IPS DF 19.7 (cell line): ENCODE measurements at regions not wholly inside any gene's neighbourhood (a gene's known extent, or its start where the extent isn't known, plus 50 kb on each side); places are given as distances from the start of the nearest gene placed in this dataset.
"Not testable (repeated sequence)": the region's sequence is repeated elsewhere in the genome, so short reads cannot be mapped to it uniquely, and the experiment has no call there.

Experiments used
- DNase-seq: peaks from one replicate; pipeline ENCODE4 v3.0.0-alpha.2; 2013; ENCODE audit warnings: low read depth, low spot score

DNA sequence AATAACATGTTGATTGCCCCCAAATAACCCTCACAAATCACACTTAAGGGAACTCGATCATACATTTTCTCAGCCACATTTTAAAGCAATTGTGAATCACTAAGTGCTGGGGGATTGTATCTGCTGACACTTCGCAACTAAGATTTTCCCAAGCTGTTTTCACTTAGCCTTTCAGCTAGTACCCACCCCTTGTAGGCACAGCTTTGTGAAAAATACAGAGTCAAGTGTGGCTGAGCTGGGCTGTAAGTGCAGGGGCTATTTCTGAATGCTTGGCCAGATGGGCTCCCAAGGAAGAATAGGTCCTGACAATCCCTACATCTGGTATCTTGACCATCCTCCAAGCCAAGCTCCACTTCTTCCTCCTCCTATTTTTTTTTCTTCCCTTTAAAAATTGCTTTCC lies 289.2 kb upstream of the NMUR2 start:
- DNase-seq = no peak

DNA sequence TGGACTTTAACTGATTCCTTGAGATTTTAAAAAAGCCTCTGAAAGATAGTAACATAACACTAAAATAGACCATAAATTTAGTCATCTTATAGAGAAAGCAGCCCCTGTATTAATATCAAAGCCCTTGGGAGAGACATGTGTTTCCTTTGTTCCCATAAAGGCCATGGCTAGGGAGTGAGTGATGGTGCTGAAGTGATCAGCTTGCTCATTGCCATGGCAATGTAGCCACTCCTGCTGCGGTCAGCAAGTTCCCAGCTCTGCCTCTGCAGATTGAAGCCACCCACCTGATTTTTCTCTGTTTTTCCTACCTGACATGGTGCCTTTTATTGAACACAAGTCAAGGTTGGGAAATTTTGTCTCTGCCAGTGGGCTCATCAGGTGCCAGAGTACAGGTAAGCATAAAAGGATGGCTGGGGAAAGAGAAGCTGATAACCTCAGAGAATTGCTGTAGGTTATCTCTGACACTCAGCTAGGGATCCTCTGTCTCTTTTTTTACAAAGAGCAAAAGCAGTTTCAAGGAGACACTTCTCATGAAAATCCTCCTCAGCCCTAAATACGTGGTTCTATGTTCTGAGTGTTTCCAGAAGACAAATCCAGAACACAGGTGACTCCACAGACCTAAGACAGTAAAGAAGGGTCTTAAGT lies 296.3 kb upstream of the NMUR2 start:
- no peak for DNase-seq

DNA sequence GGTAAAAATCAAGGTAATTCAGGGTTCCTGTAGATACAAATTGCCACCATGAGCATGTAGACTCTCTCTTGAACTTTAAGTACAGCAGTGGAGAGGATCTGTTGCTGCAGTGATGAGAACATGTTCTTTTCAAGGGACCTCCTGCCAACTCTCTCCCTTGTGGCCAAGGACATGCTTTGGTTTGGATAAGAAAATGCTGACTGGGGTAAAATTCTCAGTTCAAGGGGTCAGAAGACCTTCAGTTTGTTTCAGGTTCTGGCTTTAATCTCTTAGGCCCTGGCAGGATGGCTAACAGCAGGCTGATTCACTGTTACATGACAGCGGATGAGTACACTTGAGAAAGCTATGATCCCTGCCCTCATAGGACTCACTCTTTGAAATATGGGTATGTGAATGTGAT lies 299.2 kb upstream of the NMUR2 start:
- DNase-seq = no peak

DNA sequence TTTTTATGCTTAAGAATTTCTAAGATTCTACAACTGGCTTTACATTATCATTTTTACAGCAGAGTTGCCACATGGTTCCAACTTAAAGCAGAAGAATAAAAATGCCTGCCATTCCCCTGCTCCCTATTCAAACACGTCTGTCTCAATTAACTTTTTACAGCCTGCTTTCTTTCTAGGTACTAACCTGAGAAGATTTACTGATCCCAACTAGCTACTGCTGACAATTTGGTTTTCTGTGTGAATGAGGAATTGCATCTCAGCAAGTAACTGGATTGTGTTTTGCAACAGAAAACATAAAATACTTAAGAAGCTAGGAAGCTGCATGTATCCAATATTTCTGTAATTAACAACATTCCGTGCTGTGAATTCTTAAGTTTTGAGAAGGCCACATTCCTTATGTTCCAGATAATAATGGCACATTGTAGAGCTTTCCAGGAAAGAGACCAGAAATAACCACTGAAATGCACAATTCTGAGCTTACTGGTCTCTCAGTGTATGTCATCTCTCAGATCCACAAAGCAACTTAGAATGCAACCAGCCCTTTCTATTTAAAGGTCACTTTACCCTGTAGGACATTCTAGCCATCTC lies 306.8 kb upstream of the NMUR2 start:
- no peak for DNase-seq

DNA sequence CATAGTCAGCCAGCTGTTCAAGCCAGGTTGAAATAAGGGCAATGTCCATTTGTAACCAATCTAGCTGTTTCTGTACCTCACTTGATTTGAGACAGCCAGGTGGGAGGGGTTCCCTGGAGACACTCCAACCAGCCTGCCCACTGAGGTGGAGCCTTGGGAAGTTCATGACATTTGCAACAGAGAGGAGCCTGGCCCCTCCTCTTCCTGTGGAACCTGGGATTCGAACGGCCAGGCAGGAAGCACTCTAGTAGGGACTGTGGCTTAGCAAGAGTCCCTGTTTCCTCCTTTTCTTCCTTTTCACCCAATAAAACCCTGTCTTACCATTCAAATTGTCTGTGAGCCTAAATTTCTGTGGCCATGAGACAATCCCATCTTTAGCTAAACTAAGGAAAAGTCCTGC lies 312.3 kb upstream of the NMUR2 start:
- DNase-seq = no peak

DNA sequence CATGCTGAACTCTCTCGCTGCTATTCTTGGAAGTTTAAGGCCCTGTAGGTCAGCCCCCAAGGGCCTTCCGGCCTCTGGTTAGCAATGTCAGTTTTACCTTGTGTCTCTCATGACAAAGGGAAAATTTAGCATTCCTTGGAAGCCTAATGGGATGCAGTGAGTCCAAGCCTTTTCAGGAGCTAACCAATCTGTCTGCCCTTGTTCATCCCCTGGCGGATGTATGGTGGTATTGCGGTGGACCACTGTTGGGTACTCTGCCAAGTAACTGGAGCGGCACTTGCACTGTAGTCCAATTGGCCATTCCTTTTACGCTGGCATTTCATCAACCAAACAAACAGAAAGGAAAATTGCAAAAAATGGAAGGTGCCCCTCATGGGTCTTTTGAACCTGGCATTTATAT lies 318.4 kb upstream of the NMUR2 start:
- DNase-seq = peak; percentile 12

DNA sequence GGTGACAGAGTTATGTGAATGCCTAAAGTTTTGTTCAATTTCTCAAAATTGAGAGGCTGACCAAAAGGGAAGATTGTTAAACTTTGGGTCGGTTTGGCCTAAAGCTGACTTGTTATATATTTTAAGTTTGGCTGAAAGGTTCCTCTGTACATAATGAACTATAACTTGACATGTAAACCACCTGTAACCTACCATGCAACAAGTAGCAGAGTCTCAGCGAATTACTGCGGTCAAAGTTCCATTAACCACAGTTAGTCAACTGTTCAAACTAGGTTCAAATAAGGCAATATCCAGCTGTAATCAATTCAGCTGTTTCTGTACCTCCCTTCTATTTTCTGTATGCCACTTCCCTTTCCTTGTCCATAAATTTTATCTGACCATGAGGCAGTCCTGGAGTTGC lies 325.1 kb upstream of the NMUR2 start:
- no peak for DNase-seq

DNA sequence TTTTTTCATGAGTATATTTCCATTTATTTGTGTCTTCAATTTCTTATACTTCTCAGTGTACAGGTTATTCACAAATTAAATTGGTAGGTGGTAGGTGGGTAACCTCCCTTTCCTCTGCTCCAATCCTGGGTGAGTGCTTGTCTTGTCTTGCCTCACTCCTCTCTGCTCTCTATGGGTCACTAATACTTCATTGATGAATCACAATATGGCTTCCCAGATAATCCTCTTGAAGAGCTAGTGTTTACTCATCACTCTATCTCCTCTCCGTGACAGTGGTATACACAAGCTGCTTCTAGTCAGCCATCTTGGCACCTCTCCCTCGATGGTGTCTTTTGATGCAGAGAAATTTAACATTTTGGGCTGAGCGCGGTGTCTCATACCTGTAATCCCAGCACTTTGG lies 331.8 kb upstream of the NMUR2 start:
- DNase-seq = no peak

DNA sequence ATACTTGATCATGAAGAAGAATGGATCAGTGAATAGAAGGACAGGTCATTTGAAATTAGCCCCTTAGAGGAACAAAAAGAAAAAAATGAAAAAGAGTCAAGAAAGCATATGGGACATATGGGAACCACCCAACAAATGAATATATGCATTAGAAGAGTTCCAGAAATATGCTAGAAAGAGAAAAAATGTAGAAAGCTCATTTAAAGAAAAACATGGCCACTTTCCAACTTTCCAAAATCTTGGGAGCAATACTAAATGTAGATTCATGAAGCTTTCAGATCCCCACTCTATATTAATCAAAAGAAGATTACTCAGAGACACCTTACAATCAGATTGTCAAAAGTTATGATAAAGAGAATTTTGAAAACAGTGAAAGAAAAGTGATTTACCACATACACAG lies 334.8 kb upstream of the NMUR2 start:
- no peak for DNase-seq

DNA sequence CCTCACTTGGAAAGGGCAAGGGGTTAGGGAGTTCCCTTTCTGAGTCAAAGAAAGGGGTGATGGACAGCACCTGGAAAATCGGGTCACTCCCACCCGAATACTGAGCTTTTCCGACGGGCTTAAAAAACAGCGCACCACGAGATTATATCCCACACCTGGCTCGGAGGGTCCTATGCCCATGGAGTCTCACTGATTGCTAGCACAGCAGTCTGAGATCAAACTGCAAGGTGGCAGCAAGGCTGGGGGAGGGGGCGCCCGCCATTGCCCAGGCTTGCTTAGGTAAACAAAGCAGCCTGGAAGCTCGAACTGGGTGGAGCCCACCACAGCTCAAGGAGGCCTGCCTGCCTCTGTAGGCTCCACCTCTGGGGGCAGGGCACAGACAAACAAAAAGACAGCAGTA lies 336.0 kb upstream of the NMUR2 start:
- not testable (repeated sequence) for DNase-seq

DNA sequence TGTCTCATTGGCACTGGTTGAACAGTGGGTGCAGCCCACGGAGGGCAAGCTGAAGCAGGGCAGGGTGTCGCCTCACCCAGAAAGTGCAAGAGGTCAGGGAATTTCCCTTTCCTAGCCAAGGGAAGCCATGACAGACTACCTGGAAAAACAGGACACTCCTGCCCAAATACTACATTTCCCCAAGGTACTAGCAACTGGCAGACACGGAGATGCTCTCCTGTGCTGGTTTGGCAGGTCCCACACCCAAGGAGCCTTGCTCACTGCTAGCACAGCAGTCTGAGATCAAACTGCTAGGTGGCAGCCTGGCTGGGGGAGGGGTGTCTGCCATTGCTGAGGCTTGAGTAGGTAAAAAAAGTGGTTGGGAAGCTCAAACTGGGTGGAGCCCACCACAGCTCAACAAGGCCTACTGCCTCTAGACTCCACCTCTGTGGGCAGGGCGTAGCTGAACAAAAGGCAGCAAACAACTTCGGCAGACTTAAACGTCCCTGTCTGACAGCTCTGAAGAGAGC lies 382.7 kb upstream of the NMUR2 start:
- not testable (repeated sequence) for DNase-seq

DNA sequence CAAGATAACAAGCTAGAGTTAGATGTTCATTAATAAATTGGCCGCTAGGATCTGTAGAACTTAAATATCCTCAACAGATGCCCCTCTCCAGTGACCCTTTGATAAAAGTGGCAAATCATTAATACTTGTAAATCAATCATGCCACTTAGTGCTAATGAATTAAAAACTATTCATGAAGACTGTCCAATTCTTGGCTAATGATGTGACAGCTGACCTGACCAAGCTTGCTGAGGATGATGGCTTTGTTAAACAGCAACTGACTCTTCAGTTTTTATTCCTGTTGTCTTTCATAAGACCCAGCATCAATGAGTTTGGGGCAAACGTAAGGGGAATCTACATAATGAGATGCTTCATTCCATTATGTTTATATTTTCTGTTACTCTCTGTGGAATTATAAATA lies 396.8 kb upstream of the NMUR2 start:
- DNase-seq = no peak

DNA sequence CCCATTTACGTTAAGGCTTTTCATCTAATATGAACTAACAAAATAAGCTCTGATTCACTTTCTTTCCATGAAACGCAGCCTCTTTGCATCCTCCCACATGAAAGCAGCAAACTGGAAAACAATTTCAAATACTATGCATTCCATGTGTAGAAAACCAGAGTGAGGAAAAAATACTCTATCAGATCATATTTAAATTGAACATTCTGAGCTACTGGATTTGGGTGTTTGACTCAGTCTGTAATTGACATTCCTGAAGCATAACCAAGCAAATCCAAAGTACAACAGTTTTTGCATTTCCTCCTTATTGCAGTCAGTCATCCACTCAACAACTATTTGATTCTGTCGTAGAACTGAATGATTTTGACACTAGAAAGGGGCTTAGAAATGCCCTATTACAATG lies 399.1 kb upstream of the NMUR2 start:
- DNase-seq = no peak

DNA sequence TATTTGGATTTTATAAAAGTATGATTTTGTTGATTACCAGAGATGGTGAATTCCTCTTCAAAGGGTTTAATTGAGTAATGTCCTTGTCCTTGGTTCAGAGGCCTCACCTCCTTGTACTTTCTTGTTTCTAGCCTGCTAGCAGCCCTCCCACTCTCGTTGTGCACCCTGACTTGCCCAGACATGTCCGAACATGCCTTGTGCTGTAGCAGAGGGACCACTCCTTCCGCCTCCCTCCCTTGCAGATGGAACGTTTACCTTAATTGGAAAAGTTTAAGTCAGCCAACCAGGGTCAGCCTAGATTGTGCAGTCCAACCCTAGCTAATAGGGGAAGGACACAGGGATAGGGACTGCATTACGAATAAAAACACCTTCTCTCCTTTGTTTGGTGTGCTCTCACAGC lies 406.9 kb upstream of the NMUR2 start:
- no peak for DNase-seq

DNA sequence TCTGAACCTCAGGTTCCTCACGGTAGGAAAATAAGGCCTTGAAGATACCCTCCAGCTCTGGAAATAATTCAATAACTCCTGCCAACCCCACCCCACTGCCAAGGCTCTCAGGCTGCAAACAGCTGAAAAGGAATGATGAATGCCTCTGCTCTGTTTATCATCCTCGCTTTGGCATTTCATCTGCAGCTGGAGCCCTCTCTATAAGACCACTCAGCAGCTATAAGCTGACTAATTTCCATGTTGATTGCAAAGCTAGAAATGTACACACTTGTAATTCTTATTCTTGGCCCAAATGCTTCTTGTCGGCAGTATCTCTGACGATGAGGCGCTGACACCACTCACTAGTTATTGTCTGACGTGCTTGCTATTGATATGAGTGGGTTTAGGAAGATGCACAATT lies 408.4 kb upstream of the NMUR2 start:
- no peak for DNase-seq

DNA sequence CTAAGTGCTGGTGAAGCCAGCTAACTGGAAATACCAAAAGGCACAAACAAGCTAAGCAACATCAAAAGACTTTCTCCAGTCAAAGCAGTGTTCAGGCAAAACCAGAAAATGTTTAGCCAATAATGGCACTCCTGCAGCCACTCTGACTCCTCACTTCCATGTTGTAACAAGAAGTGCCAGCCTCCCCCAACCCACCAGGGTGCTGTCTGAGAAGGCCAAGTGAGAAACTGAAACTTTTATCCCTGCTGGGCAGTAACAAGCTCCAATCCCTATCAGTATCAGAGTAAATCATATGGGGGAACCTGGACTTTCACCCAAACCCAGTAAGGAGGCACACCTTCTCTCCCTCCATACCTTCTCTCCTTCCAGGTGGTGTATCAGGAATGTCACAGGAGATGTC lies 414.8 kb upstream of the NMUR2 start:
- DNase-seq = no peak

DNA sequence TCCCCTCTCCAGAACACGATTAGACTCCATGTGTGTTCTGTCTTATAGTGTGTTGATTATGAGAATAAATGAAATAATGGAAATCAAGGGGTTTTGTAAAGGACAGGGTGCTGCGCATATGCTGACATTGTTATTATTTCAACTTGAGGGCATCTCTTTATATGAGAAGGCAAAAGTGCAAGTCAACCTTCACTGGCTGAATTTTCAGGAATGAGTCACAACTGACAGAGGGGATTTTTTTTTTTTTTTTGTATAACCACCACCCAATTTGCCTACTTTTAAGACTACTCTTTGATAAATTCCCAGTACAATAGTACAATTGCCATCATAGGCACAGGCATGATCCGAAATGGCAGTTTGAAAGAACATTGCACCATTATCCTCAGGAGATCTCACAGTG lies 419.2 kb upstream of the NMUR2 start:
- DNase-seq = no peak

DNA sequence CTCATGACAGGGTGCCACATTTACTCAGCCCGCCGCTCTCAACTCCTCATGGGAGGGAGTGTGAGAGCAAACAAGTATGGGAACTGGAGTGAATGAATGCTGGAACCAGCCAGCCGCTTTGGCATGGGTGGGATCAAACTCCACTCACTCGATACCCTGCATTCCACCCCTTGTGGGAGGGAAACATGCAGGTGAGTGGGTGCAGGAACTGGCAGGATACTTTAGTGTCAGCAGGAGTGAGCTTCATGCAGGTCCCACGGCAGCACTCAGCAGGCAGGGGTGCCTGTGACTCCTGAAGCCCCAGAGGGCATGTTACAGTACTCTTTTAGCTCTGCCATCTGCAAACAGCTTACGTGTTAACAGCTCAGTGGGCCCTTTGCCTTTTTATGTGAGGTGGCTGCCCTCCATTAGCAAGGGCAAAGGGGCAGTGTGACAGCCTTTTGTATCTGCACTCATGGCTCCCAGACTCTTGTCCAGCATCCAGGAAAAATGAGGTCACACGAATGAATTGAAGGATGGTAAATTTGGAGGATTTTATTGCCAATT lies 433.2 kb upstream of the NMUR2 start:
- DNase-seq = no peak

DNA sequence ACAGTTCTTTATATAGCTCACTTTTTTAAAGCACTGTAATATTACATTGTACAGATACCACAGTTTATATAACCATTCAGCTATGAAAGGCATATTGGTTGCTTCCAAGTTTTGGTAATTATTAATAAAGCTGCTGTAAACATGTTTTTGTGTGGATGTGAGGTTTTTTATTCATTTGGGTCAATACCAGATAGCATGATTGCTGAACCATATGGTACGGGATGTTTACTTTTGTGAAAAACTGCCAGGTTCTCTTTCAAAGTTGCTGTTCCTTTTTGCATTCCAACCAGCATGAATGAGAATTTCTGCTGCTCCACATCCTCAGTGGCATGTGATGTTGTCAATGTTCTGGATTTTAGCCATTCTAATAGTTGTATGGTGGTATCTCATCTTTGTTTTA lies 439.6 kb upstream of the NMUR2 start:
- no peak for DNase-seq

DNA sequence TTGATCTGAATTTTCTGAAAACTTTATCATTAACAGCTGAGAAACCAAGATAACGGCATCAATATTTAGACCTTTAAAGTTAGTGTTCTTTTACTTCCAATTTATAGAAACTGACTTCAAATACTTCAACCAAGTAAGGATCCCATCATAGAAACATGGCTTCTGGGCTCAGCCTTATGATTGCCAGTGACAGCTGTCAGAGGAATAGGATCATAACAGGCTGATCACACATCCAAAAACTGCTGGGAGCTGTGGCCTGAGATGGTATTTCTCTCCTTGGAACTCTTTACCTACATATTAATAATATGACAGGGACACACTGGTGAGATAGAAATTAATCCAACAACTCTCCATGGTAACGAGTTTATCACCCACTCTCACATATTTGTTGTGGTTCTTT lies 448.3 kb upstream of the NMUR2 start:
- DNase-seq = no peak

DNA sequence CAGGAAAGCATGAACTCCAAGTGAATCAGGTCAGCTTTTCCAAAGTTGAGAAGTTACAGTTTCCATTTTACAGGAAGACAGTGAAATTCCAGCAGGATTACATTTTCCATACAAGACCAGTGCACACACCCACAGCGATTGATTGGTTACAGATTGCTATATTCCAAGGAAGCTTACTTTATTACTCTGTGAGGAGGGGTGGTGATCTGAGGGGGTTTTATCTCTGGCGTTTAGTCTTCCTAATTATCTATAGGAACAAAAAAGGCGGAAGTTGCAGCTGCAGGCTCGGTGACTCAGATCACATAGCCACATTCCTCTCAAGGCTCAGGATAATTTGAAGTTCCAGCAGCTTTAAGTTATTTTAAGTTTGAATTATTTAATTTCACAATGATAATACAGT lies 450.4 kb upstream of the NMUR2 start:
- DNase-seq = no peak

DNA sequence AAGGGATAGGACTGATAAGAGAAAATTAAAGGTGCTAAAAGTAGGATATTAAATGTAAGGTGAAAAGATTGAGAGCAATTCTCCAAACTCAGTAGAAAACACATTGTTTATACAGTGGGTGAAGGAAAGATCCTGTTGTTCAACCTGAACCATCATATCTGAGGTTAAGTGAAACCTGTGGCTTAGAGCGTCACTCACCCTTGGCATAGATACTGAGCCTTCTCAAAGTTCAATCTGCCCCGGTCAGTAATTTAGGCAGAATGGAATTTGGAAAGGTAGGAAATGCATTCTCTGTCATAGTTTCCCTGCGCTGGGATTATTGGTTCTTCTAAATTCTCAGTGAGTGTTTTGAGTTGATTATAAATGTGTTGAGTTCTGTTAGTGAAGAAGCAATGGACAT lies 456.2 kb upstream of the NMUR2 start:
- DNase-seq = no peak

DNA sequence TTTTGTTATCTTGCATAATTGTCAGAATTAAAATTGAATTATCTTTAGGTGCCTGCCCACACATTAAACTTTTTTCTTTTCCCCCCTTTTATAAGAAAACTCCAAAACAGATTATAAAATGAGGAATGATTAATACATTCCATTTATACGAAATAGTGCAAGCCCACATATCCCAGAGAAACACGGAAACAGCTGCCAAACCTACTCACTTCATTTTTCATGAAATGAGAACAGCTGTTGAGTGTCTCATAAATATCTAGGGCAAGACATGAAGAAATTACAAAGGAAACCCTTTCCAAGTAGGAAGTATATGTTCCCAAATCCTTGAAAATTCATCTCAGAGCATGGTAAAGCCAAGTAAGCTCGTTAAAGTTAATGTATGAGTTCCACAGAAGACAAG lies 459.4 kb upstream of the NMUR2 start:
- DNase-seq = no peak

DNA sequence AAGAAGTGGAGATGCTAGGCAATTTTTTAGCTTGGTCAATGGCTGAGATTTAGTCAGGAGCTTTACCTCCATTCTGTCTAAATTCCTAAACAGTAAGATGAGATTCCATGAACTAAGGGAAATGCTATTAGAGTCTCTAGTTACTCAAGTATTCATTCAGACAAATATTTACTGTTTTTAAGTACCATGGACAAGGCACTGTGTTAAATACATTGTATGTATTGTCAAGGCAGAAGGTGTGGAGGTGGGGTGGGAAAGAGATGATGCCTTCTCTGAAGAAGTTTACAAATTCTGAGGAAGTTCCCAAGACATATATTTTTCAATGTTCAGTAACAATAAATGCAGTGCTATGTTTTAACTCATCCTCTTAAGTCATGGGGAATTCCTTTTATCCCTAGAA lies 459.9 kb upstream of the NMUR2 start:
- no peak for DNase-seq
